Muscle layer of duodenum (tissue), 2 donors: ENCODE measurements at regions not wholly inside any gene's neighbourhood (a gene's known extent, or its start where the extent isn't known, plus 50 kb on each side); places are given as distances from the start of the nearest gene placed in this dataset.

ENCODE experiments used
- H3K27ac ChIP-seq: one replicate; pipeline ENCODE4 v1.7.0; 2013; ENCODE audit warnings: mild to moderate bottlenecking, low read length
- H3K27me3 ChIP-seq: one replicate; pipeline ENCODE4 v1.7.0; 2013; ENCODE audit warnings: low read depth, mild to moderate bottlenecking, control low read depth, low read length
- H3K36me3 ChIP-seq, 2 donors: one replicate each; pipeline ENCODE4 v1.7.0; 2013; ENCODE audit warnings: low read length in 2 of 2, control low read depth in 1 of 2, mild to moderate bottlenecking in 1 of 2; ENCODE audit not compliant: insufficient read depth in 2 of 2, control insufficient read depth in 1 of 2
- H3K4me1 ChIP-seq, 2 donors: one replicate each; pipeline ENCODE4 v1.7.0; 2013; ENCODE audit warnings: low read length in 2 of 2, mild to moderate bottlenecking in 2 of 2, control low read depth in 1 of 2, moderate library complexity in 1 of 2; ENCODE audit not compliant: insufficient read depth in 2 of 2, control insufficient read depth in 1 of 2
- H3K4me3 ChIP-seq, 2 donors: one replicate each; pipeline ENCODE4 v1.7.0; 2013; ENCODE audit warnings: low read length in 2 of 2, low read depth in 1 of 2, mild to moderate bottlenecking in 1 of 2
- H3K9me3 ChIP-seq, 2 donors: one replicate each; pipeline ENCODE4 v1.7.0; 2013; ENCODE audit warnings: low read length in 2 of 2, control low read depth in 1 of 2, mild to moderate bottlenecking in 1 of 2; ENCODE audit not compliant: control insufficient read depth in 1 of 2
- donor health status: healthy.

DNA sequence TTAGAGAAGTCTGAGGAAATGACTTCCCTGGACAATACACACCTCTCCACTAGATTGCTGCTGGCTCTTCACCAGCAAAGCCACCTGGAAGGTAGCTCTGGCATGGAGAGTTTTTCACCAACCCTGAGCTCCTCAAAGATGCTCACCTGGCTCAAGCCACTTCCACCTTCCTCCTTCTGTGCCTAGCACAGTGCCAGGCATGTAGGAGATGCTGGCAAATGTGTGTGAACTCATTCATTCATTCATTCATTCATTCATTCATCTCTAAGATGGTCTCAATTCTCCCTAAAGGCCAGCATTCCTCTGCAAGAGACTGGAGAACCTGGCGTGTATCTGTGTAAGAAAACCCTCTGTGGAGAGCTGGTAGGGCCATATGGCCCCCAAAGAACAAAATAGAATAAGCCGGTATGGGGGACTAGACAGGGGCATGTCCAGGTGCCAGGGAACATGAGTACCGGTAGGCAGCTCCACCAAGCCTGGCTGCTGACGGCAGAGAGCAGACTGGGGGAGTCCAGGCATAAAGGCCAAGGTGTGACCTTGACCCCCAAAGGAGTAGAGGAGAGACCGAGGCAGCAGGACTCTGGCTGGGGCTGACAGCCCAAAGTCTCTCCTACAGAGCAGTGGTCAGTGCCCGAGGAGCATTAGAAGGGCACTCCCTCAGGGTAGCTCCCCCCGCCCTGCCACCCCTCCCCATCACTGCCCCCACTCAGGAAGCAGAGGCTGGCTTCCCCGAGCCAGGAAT lies 132.2 kb upstream of the TNRC6C start:
- H3K36me3 ChIP-seq: no peaks in the 10 kb centered on the region
- H3K27ac ChIP-seq: no peak overlapping the region
- no peaks in the 10 kb centered on the region for H3K27me3 ChIP-seq
- H3K4me1 ChIP-seq: peaks cover 3 to 11% of the 10 kb centered on the region in 2 donors
- H3K9me3 ChIP-seq: no peaks in the 10 kb centered on the region
- no peak overlapping the region for H3K4me3 ChIP-seq

GRCh38 chr17:77827039-77827438 lies 131.5 kb upstream of the TNRC6C start:
- H3K36me3 ChIP-seq: no peaks in the 10 kb centered on the region
- no peak overlapping the region for H3K27ac ChIP-seq
- no peak overlapping the region for H3K4me3 ChIP-seq
- H3K27me3 ChIP-seq: no peaks in the 10 kb centered on the region
- H3K4me1 ChIP-seq: peaks cover 3 to 11% of the 10 kb centered on the region in 2 donors
- H3K9me3 ChIP-seq: no peaks in the 10 kb centered on the region

- H3K36me3 ChIP-seq: no peaks in the 10 kb centered on the region
- no peaks in the 10 kb centered on the region for H3K9me3 ChIP-seq
- H3K4me1 ChIP-seq: peaks cover 3 to 11% of the 10 kb centered on the region in 2 donors
- no peaks in the 10 kb centered on the region for H3K27me3 ChIP-seq
- no peak overlapping the region for H3K27ac ChIP-seq
- no peak overlapping the region for H3K4me3 ChIP-seq
These were observed 131.0 kb upstream of the TNRC6C start for GRCh38 chr17:77827511-77827910.

DNA sequence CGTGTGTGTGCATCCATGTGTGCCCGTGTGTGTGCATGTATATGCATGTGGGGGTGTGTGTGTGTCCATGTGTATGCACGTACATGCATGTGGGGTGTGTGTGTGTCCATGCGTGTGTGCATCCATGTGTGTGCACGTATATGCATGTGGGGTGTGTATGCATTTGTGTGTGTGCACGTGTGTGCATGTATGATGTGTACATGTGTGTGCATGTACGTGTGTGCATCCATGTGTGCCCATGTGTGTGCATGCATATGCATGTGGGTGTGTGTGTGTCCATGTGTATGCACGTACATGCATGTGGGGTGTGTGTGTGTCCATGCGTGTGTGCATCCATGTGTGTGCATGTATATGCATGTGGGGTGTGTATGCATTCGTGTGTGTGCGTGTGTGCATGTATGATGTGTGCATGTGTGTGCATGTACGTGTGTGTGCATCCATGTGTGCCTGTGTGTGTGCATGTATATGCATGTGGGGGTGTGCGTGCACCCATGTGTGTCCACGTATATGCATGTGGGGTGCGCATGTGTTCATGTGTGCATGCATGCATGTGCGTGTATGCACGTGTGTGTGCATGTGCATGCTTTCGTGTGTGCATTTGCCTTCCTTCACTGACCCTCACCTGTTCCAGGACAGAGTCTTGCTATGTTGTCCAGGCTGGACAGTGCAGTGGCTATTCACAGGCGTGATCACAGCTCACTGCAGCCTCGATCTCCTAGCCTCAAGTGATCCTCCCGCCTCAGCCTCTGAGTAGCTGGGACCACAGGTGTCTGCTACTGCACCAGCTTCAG lies 129.6 kb upstream of the TNRC6C start:
- no peaks in the 10 kb centered on the region for H3K36me3 ChIP-seq
- no peak overlapping the region for H3K4me3 ChIP-seq
- peaks cover 3 to 11% of the 10 kb centered on the region in 2 donors for H3K4me1 ChIP-seq
- H3K9me3 ChIP-seq: no peaks in the 10 kb centered on the region
- H3K27ac ChIP-seq: peak overlapping the region; percentile 60
- H3K27me3 ChIP-seq: no peaks in the 10 kb centered on the region

- peaks cover 3 to 11% of the 10 kb centered on the region in 2 donors for H3K4me1 ChIP-seq
- no peaks in the 10 kb centered on the region for H3K9me3 ChIP-seq
- no peaks in the 10 kb centered on the region for H3K36me3 ChIP-seq
- H3K27me3 ChIP-seq: no peaks in the 10 kb centered on the region
- peak overlapping the region; percentile 60 for H3K27ac ChIP-seq
- no peak overlapping the region for H3K4me3 ChIP-seq
These were observed 128.4 kb upstream of the TNRC6C start for GRCh38 chr17:77829843-77830799.

DNA sequence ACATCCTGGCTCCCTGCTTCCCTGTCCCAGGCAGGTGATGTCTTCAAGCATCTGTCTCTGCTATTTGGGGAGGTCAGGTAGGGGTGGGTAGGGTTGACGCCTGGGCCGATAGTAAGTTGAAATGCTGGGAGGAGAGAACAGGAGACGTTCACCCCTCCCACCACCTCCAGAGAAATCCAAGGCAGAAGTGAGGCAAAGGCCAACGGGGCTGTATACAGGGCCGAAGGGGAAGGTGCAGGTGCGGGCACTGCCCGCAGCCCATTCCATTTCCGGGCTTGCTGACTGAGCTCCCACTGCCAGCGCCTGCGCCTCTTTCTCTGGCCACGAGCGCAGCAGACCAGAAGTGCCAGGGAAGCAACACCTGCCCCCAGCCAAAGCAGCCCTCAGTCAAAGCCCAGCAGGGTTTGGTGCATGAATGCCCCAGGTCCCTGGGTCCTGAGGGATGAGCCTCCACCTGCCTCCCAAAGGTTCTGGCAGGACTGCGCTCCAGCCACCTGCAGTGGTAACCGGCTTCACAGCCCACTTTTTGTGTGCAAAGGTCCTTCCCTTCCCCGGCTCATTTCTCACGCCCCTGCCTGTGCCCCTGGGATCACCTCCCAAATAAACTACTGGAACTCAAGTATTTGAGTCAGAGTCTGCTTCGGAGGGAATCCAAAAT lies 127.6 kb upstream of the TNRC6C start:
- Histone ChIP-seq H3K4me3 (no peak overlapping the region), H3K27ac (peak overlapping the region; percentile 51), H3K4me1 (peaks cover 3 to 11% of the 10 kb centered on the region in 2 donors), H3K9me3 (no peaks in the 10 kb centered on the region), H3K27me3 (no peaks in the 10 kb centered on the region), H3K36me3 (no peaks in the 10 kb centered on the region)

GRCh38 chr17:77831474-77832179 lies 126.9 kb upstream of the TNRC6C start:
- peaks cover 3 to 11% of the 10 kb centered on the region in 2 donors for H3K4me1 ChIP-seq

GRCh38 chr17:77832180-77832560 lies 126.3 kb upstream of the TNRC6C start:
- H3K4me3 ChIP-seq: no peak overlapping the region
- no peaks in the 10 kb centered on the region for H3K27me3 ChIP-seq
- no peaks in the 10 kb centered on the region for H3K9me3 ChIP-seq
- no peak overlapping the region for H3K27ac ChIP-seq
- H3K36me3 ChIP-seq: no peaks in the 10 kb centered on the region
- H3K4me1 ChIP-seq: peaks cover 3 to 11% of the 10 kb centered on the region in 2 donors

More at GRCh38 chr17:77831474-77832179, 126.9 kb upstream of the TNRC6C start:
- Histone ChIP-seq H3K9me3 (no peaks in the 10 kb centered on the region), H3K4me3 (no peak overlapping the region), H3K36me3 (no peaks in the 10 kb centered on the region), H3K27me3 (no peaks in the 10 kb centered on the region), H3K27ac (no peak overlapping the region)

DNA sequence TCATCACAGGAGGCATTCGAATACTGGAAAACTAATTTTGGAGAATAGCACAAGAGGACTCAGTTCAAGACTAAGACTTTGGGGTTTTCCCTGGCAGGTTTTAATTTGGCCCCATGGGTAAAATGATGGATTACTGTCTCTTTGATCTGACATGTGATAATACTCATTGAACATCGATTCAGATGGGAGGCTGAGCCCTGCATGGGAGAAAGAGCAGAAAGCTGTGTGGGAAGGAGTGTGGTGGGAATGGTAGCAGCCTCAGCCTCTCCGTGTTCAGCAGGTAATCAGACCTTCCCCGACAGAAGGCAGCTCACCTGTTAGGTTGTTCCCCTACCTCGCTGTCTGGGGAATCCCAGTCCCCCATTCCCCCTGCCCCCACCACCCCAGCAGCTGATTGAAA lies 124.7 kb upstream of the TNRC6C start:
- Histone ChIP-seq H3K9me3 (no peaks in the 10 kb centered on the region), H3K27me3 (no peaks in the 10 kb centered on the region), H3K36me3 (no peaks in the 10 kb centered on the region), H3K27ac (no peak overlapping the region), H3K4me1 (peaks cover 3 to 11% of the 10 kb centered on the region in 2 donors), H3K4me3 (no peak overlapping the region)
